ENCODE measurements at regions not wholly inside any gene's neighbourhood (a gene's known extent, or its start where the extent isn't known, plus 50 kb on each side); places are given as distances from the start of the nearest gene placed in this dataset.
"Not testable (repeated sequence)": the region's sequence is repeated elsewhere in the genome, so short reads cannot be mapped to it uniquely, and the experiment has no call there.

- DNase-seq: no peak
Observed at GRCh38 chr4:27888505-27888904, 1027.9 kb downstream of the STIM2 start.

DNA sequence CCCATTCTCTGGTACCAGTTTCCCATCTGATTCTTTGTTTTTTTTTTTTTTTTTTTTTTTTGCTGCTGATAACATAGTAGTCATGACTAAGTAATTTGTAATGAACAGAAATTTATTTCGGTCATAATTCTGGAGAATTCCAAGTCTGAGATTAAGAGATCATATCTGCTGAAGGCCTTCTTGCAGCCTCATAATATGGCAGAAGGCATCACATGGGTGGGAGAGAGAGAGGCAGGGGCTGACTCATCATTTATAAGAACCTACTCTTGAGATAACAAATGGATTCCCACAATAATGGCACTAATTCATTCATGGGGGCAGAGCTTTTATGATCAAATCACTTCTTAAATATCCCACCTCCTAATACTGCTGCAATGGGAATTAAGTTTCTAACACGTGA lies 1034.3 kb downstream of the STIM2 start:
- DNase-seq: no peak

- DNase-seq: no peak
Observed at GRCh38 chr4:27908356-27908755, 1047.7 kb downstream of the STIM2 start.

GRCh38 chr4:27910227-27910626 lies 1049.6 kb downstream of the STIM2 start:
- DNase-seq: no peak

GRCh38 chr4:27911047-27911446 lies 1050.4 kb downstream of the STIM2 start:
- no peak for DNase-seq

GRCh38 chr4:27913738-27914137 lies 1053.1 kb downstream of the STIM2 start:
- DNase-seq: no peak

DNA sequence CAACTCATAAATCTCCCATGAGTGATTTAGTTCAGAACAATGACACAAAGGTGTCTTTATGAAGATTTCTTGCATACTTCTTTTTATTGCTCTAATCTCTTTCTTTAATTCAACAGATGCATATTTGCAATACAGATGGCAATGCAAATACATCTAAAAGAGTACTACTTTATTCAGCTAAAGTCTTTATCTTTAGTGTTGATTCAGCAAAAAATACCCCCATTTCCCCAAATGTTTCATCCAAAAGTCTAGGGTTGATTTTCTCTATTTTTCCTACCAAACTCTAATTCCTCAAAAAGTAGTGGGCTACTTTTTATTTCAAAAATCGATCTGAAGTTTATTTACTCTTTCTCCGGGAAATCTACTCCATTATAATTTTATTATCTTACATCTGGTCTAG lies 1055.2 kb downstream of the STIM2 start:
- DNase-seq: no peak

- DNase-seq: no peak
Observed at GRCh38 chr4:27916452-27917184, 1056.0 kb downstream of the STIM2 start.

GRCh38 chr4:27917381-27917780 lies 1056.7 kb downstream of the STIM2 start:
- no peak for DNase-seq

DNA sequence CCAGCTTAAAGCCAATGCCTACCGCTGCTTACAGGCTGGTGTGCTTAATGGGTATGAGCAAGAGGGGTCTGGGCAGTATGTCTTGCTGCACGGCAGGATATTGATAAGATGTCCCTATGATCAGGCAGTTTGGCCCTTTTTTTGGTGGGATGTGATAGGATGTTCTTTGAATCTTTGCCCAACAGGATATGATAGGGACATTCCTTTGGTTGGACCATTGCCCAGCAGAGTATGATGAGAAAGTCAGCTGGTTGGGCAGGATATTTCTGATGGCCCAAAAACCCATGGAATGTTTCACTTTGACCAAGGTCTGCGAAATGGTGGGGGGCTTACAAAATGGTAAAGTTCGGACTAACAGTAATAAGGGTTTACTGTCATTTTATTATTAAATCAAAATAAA lies 1060.6 kb downstream of the STIM2 start:
- DNase-seq: no peak

DNA sequence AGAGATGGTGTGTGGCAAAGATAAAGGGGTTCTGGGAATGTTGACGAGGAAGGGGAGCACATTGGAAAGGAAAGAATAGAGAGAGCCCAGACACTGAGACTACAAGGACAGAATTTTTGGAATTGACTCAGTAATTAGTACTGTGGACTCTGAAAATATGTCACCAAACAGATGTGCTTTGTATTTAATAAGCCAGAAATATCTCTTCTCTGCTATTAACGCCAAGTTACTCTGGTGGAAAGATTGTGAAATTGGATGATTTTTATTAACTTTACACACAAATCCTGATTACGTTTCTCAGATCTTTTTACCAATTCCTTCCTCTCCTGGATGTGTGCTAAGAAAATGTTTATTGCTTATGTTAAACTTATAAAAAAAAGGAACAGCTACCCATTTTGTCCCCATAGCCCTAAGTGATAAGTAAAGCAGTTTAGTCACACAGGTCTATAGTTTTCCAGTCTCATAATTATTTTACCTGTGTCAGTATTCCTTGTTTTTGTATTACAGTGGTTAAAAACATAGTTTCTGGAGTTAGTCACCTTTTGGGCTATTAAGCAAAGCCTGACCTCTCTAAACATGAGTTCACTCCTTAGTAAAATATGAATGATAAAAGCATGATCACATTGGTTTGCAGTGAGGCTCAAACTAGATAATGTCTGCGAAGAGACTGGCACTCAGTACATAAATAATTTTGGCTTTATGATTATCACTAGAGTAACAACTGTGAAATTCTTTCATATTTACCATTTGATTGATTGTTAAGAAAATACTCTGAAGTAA lies 1068.3 kb downstream of the STIM2 start:
- no peak for DNase-seq

DNA sequence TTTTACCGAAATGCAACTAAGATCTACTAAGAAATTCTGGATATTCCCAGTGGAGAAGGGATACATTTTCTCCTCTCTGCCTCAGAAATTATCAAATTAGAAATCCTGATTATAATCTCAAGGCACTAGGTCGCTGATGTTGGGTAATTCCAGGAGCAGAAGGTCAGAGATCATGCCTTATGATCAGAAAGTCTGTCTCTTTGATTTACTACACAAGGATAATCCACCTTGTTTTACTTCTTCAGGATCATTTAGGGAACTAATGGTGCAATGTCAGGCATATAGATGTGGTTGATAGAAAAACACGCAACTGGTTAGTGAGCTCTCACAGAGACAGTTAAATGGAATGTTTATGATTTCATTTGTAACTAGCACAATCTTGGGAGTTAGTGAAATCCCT lies 1069.7 kb downstream of the STIM2 start:
- no peak for DNase-seq

- no peak for DNase-seq
Observed at GRCh38 chr4:27930976-27931375, 1070.3 kb downstream of the STIM2 start.

GRCh38 chr4:27931584-27931983 lies 1070.9 kb downstream of the STIM2 start:
- DNase-seq: no peak

- DNase-seq: no peak
Observed at GRCh38 chr4:27934871-27935270, 1074.2 kb downstream of the STIM2 start.

GRCh38 chr4:27946799-27947198 lies 1086.2 kb downstream of the STIM2 start:
- no peak for DNase-seq

DNA sequence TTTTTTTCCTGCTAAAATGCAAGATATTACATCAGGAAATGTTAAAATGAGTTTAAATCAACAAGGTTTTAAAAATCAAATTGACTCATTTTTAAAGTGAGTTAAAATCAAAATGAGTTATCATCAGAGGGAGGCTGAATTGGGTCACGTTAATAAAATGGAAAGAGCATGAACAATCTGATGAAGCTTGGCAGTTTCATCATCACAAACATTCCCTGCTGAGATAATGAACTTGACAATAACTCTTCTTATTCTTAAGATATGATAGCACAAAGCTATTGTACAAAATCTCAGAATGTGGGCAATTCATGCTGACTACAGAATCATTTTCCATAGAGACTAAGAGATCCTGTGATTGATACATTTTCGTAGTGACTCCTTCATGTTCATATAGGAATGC lies 1086.7 kb downstream of the STIM2 start:
- DNase-seq: no peak

DNA sequence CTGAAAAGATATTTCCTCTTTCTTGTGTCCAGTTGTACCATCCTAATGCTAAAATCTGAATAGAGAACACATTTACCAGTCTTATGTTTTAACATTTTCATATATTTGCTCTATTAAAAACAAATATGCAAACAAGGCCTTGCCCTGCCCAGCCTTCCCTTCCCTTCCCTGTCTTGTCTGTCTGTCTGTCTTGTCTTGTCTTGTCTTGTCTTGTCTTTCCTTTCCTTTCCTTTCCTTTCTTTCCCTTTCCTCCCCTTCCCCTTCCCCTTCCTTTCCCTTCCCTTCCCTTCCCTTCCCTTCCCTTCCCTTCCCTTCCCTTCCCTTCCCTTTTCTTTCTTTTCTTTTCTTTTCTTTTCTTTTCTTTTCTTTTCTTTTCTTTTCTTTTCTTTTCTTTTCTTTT lies 1103.5 kb downstream of the STIM2 start:
- DNase-seq: no peak

DNA sequence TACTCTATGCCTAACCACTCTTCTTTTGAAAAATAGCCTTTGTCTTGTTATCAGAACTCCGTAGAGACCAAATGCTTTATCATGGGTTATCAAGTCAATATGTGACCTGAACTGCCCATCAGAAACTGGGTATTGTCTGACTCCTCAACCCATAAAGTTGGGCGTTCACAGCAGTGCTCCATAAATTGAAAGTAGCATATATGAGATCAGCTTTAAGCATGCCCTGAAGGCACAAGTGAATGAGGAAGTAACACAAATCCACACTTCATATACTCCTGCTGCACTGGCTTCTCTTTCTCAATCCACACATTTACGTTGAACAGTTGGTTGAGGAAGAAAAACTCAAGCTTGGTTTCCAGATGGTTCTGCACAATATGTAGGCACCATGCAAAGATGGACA lies 1106.0 kb downstream of the STIM2 start:
- no peak for DNase-seq

DNA sequence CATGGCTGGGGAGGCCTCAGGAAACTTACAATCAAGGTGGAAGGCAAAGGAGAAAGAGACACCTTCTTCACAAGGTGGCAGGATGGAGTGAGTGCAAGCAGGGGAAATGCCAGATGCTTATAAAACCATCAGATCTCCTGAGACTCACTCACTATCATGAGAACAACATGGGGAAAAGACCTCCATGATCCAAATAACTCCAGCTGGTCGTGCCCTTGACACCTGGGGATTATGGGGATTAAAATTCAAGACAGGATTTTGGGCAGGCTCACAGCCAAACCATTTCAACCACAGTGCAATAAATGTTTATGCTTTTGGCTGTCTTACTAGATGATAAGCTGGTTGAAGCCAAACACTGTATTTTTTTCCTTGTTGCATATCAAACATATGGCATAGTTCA lies 1112.4 kb downstream of the STIM2 start:
- DNase-seq: no peak

DNA sequence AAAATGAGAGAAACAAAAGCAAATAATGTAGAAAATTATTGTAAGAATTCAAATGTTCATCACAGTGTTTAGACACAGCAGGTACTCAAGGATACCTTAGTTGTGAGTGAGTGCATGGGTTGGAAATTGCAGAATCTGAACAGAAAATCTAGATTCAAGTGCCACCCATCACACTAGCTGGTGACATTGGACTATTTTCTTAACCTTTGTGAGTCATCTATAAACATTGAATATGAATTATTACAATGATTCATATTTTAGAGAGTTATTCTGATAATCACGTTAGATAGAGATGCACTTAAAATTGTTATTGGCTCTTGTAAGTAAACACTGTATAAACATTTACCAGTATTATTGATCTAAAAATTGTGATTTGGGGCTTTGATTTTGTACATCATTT lies 1113.1 kb downstream of the STIM2 start:
- DNase-seq: no peak

DNA sequence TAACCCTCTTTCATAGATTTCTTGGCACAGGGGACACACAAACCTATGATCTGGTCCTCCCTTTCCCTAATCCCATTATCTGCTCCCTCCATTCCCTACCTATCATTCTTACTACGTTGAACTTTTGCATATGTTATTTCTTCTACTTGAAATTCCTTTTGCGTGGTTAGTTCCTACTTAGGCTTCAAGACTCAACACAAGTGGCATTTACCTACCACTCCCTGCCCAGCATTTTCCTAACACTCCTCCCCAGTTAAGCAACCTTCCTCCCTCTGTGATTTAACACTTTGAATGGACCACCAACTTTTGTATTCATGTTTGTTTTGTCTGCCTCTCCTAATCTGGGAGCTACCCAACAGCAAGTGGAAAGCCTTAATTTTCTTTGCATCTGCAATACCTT lies 1113.7 kb downstream of the STIM2 start:
- DNase-seq: no peak

- DNase-seq: not testable (repeated sequence)
Observed at GRCh38 chr4:27974881-27975280, 1114.2 kb downstream of the STIM2 start.

DNA sequence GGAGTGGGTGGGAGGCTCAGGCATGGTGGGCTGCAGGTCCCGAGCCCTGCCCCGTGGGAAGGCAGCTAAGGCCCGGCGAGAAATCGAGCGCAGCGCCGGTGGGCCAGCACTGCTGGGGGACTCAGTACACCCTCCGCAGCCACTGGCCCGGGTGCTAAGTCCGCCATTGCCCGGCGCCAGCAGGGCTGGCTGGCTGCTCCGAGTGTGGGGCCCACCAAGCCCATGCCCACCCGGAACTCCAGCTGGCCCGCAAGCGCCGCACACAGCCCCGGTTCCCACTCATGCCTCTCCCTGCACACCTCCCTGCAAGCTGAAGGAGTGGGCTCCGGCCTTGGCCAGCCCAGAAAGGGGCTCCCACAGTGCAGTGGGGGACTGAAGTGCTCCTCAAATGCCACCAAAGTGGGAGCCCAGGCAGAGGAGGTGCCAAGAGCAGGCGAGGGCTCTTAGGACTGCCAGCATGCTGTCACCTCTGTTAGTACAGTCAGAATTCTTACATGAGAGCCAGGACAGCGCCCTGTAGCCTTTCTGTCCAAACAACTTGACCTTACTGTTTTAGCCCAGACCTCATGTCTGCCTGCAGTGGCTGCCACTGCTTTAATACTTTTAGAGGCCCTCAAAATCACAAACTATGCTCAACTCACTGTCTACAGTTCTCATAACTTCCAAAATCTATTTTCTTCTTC lies 1117.9 kb downstream of the STIM2 start:
- DNase-seq: not testable (repeated sequence)

Data from bone marrow (tissue), 2 donors.